ENCODE measurements at regions not wholly inside any gene's neighbourhood (a gene's known extent, or its start where the extent isn't known, plus 50 kb on each side); places are given as distances from the start of the nearest gene placed in this dataset.
"Not testable (repeated sequence)": the region's sequence is repeated elsewhere in the genome, so short reads cannot be mapped to it uniquely, and the experiment has no call there.

DNA sequence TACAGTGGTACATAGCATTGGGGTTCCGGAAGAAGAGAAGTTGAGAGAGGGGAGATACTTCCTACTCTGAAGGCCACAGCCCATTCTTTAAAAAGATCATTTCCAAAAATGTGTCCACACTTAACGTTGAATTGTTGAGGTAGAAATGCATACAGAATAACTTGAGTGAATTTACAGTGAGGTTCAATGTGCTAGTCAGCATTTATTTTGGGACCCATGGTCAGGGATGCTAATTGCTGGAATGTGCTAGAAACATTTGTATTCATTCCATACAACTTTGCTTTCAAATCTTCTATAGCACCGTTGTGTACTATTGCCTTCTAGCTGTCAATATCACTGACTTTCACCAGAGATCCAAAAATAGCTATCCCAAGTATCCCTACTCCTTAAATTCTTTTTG is 325.9 kb downstream of the SATB2 start:
- DNase-seq (ENCODE audit: low spot score), result no peak

DNA sequence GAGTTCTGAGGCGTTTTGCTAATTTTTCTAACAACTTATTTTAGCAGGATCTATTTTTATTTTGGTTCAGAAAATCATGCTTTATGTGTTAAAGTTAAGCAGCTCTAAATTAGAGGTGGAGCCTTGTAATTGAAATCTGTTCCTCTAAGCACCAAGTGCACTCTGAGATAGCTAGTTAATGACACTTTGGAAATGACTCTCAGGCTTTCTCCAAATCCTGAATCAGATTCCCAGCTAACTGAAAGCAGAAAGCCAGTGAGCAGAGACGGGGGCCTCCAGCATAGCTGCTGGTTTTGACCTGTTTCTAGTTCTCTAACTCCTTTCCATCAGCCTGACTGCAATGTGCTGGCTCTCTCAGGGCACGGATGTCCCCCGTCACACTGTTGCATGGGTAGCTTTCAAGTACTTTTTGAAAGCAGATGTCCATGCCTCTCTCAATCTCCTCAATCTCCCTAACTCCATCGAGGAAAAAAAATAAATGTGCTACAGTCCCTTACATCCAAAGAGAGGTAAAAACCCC is 326.5 kb downstream of the SATB2 start:
- DNase-seq (ENCODE audit: low spot score), result no peak

DNA sequence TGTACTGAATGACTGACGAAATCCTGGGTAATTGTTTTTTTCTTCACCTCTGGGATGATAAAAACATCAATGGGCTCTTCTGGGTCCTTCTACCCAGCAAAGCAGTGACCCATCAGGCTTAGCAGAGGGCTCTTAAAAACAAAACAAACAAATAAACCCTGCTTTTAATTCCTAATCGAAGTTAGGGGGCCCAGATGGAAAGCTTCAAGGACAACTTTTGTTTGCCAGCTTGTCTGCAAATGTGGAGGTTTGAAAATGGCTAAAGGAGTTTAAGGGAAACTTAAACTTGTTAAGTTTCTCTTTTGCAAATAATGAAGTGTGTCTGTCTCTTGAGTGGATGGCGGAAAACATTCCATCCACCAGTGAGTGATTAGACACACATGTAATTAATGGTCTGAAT is 327.2 kb downstream of the SATB2 start:
- no peak for DNase-seq (ENCODE audit: low spot score)

DNA sequence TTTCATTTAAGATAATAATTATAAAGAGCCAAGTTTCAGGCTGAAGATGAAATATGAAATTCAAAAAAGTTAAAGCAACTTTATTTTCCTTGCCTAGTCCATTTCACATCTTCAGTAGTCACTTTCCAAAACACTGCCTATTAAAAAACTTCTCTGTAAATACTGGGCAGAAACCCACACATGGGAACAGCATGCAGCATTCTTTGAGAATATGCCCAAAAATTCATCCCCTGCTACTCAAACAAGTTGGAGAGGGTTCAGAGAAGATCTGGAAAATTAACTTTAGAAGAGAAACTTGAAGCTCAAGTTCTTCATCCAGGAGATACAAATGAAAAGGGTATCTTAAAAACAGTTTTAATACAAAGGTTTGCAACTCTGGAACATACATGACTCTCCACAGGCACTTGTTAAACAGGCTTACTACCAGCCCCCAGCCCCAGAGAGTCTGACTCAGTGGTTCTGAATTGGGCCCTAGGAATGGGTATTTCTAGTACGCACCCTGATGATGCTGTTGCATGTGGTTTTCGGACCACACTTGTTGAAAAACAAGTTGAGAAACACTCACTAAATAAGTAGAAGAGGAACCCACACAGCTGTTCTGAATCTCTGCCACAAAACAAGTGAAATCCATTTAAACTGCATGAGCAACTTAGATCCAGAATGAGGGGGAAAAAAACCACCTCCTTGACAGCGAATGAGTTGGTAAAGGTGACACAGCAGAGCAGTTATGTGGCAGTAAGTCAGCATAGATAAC is 329.1 kb downstream of the SATB2 start:
- no peak for DNase-seq (ENCODE audit: low spot score)

DNA sequence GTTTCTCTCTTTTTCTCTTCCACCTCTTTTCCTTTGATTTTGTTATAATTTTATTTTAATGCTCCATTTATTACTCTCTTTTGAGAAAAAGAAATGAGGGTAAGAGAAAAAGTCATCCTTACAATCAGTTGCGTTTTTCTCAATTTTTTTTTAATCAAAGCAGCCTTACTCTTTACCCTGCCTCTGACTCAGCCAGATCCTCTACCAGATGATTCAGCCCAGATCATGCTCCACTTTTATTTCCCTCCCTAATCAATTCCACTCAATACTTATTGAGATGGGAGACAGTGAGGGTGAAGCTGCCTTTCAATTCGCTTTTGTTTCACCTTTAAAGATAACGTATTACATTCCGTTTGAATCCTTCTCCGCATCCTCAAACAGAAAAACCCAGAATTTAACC is 337.9 kb downstream of the SATB2 start:
- no peak for DNase-seq (ENCODE audit: low spot score)

DNA sequence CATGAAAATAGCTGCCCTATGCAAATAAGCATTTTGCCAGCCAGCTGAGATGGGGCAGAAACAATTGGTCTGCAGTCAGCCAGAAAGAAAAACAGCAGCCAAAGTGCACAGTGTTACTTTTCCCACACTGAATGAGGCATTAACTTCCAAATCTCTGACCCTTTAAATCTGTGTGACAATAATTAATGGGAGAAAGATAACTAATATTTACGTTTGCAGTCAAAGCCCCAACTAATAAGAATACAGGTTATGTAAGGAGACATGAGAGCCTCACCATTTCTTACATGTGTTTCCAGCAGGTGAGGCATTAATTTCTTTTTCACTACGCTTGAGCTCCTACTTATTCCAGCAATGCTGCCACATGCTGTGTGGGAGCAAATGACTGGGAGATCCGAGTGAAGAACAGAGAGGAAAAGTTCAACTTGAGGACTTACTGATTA is 339.0 kb downstream of the SATB2 start:
- no peak for DNase-seq (ENCODE audit: low spot score)

DNA sequence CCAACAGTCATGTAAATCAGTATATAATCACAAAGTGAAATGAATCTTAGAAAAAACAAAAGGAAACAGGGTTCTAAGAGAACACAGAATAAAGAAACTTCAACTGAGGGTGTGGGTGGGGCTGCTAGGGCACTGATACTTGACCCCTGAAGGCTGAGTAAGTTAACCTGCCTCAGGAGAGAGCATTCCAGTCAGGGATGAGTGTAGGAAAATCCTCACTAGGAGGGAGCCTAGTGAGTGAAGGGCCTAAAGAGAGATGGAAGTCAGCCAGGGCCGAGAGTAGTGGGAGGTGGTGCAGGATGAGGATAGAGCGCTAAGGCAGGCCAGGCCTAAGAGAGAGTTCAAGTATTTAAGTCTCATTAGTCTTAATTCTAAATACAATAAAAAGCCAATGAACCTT is 342.6 kb downstream of the SATB2 start:
- DNase-seq (ENCODE audit: low spot score), result no peak

DNA sequence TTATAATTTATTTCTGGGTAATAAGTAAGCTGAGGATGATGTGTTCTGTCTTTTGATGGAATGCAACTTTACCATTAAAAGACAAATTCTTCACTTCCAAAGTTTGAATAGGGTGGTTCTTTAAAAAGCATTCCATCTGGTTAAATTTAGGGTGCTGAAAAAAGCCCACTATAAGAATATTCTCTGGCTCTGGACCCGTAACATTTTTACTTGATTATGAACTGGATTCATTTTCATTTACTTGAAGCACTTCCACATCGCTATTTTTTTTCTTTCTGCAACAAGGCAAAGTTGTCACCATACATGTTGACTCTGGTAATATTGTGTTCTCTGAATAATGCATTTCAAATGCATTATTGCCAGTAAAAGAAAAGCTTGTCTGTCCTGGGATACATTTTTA is 344.6 kb downstream of the SATB2 start:
- no peak for DNase-seq (ENCODE audit: low spot score)

DNA sequence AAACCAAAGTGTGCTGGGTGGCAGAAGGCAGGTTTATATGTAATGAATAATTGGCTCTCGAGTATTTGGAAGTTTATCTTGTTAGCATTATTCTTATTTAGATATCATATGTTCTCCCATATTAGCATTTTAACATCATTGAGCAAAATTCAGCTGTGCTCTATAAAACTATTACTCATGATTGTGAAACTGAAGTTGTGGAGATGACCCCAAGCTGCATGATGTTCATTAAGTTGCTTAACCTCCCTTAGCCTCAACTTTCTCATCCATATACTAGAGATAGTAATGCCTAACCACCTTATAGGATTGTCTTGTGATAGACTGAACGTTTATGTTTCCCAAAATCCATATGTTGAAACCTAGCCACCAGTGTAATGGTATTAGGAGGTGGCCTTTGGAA is 346.3 kb downstream of the SATB2 start:
- no peak for DNase-seq (ENCODE audit: low spot score)

DNA sequence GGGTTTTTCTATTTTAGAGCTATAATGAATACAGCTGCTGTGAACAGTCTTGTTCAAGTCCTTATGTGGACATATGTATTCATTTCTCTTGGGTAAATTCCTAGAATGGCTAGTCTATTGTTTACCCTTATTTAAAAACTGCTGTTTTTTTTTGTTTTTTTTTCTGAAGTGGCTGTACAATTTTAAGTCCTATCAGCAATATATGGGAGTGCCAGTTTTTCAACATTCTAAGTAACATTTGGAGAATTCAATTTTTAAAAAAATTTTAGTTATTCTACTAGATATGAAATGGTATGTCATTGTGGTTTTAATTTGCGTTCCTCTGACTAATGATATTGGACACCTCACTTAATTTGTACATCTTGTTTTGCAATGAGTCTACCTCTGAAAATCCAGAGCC is 349.7 kb downstream of the SATB2 start:
- no peak for DNase-seq (ENCODE audit: low spot score)

DNA sequence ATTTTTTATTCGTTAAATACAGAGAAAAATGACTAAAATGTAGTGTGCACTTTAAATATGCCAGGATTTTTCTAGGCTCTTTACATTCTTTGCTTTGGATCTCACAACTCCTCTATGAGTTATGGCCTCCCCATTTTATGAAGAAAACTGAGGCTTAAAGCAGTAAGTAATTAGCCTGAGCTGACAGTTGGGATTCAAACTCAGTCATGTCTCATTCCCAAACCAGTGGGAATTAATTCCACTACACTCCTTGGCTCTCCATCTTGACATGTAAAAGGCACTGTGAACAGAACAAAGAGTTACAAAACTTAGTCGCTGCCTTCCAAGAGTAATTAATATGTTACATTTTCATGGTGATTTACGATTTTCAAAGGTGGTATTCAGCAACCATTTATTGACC is 351.9 kb downstream of the SATB2 start:
- DNase-seq (ENCODE audit: low spot score), result no peak

DNA sequence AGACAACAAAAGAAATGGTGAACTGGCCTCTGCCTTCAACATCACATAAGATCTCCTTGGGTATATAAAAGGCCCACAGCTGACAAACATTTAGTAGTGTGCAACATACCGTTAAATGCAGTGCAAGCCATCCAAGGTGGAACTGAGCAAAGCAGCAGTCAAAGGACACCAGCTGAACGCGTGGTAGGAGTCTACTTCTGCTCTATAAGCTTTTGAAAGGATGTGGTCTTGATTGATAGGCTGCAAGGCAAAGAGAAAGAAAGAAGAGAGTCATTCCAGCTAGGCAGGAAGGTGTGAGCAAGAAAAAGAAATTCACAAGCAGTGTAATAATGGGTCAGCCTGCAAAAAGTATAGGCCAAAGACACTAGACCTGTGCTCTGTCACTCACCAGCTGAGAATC is 356.3 kb downstream of the SATB2 start:
- DNase-seq (ENCODE audit: low spot score), result no peak

DNA sequence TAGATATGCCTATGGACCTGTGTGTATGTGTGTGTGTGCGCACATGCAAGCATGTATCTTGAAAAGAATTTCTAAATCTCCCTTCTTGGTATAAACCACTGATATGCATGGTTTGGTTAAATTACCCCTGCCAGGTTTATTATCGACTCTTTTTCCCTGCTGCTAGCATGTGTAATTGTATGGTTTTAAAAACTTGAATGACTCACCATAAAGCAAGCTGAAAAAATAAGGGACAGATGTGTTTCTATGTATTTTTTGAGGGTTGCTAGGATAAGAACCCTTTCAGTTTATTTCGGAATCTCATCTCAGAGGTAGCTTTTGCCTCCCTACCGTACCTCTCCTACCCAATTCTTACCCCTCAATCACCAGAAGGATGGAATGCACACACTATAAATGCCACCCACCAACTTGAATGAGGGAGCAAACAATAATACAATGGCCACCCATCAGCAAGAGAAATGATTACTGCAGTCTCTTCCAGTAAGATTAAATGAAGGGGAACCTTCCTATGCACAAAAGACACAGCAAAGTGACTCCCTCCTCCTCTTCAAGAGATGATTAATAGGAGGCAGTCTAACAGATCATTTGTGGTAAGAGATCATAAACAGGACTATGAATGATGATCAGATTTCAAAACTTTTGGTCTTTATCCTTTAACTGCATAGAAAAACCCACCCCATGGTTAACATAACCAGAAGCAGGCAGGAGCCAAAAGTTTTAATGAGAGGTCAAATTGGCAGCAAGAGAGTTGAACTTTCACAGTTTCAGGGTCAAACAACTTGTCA is 357.2 kb downstream of the SATB2 start:
- DNase-seq (ENCODE audit: low spot score), result no peak

DNA sequence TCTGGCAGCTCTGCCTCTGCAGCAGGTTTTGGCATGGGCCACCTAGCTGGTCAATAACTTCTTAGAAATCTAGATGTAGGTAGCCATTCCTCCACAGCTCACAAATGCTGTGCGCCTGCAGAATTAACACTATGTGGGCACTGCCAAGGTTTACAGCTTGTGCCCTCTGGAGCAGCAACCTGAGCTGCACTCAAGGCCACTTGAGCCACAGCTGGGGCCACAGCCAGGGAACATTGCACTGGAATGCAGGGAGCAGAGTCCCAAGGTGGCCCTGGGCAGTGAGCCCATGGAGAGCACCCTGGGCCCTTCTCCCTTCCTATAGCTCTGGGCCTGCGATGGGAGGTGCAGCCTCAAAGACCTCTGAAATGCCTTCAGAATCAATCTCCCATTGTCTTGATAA is 365.3 kb downstream of the SATB2 start:
- DNase-seq (ENCODE audit: low spot score), result no peak

DNA sequence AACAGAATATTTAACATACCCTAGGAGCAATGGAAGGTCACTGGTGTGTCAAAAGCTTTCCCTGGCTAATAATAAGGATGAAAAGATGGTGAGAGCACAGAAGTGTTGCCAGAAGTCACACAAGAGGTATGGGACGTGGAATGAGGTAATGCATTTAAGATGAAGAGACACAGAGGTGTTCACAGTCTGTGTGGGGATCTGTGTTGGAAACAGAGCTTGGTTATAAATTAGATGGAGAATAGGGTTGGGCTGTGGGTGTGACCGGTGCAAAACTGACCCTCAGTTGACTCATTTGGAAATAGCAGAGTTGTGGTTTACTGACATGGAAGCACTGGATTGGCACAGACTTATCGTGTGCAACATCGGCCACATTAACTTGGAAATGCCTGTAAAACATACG is 372.5 kb downstream of the SATB2 start:
- DNase-seq (ENCODE audit: low spot score), result no peak

DNA sequence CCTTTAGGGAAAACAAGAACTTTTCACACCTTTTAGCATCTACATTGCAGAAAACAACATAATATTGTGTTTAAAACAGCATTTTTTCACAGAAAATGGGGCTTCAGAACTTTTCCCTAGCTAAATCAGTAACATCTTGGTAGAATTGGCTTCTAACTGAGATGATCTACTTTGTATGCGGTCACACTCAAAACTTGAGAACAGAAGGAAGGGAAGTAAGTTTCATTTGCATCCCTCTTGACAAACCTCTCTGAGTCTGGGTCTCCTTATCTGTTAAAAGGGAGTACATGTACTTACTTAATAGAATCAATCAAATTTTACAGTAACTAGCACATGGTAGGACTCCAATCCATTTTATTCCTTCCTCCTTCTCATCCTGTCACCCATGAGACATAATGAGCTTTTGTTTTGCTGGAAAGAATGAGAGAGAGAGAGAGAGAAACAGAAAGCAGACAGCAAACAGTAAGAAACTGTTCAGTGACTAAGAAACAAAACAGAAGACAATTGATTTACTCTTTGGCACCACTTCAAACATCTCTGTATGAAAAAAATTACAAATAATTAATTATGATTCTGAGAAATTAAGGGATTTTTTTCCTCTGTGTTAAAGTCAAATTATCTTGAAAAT is 387.3 kb downstream of the SATB2 start:
- no peak for DNase-seq (ENCODE audit: low spot score)

DNA sequence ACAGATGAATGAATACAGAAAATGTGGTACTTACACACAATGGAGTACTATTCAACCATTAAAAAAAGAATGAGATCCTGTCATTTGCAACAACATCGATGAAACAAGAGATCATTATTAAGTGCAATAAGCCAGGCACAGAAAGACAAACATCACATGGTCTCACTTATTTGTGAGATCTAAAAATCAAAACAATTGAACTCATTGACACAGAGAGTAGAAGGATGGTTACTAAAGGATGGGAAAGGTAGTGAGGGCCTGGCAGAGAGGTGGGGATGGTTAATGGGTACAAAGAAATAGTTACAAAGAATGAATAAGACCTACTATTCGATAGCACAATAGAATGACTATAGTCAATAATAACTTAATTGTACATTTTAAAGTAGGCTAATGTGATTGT is 393.5 kb downstream of the SATB2 start:
- DNase-seq (ENCODE audit: low spot score), result no peak

DNA sequence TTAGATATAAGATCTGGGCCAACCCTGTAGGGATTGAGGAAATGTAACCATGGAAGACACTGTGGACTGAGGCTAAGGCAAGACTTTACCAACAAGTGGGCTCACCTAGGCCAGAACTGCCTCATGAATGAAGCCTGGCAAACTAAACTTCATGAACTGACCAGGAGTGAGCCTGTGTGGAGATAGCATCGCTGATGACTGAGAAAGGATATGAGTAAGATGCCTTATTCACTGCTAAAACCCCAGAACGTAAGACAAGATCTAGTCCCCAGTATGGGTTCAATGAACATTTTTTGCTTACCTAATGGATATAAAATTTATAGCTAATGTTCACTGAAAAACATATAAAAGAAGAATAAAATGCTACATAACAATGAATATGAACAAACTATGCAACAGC is 399.8 kb downstream of the SATB2 start:
- no peak for DNase-seq (ENCODE audit: low spot score)

DNA sequence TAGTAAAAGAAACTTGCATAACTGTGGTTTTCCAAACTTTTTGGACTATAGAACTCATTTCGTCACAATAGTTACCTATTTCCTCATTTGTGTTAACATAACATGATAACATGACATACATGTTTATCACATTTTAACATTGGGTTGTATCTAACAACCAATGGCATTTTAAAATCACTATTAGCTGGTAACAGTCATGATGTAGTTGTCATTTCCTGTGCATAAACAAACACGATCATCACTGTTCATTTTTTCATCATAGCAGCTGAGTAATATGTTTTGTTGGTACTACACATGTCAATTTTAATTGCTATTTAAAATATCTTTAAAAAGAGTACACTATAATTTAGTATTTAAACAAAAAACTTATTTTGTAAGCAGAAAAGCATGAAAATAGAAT is 402.4 kb downstream of the SATB2 start:
- no peak for DNase-seq (ENCODE audit: low spot score)

DNA sequence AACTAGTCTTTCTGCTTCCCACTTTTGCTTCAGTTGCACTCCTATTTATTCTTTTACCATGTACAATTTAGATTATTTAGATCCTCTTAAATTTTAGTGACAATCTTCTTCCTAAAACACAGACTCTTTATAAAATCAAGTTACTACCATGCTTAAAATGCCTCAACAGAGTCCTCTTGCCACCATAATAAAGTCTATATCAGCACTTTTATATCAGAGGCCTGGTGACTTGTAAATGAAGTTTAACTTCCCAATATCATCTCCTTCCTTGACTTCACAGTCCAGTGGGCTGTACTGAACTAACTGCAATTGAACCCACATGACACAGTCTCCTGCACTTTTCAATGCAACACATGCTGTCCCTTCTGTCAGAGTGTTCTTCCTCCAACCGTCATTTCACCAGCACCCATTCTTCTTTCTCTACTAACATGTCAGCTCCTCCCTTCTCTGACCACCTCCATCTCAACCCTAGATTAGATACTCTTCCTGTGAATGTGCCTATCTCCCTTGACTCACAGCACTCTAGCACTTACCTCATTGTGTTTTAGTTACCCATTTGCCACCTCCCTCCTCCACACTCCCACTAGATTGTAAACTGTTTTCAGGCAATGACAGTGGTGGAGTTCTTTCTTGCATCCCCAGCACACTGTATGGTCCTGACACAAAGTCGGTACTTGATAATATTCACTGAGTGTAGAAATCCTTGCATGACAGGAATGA is 414.9 kb downstream of the SATB2 start:
- no peak for DNase-seq (ENCODE audit: low spot score)

DNA sequence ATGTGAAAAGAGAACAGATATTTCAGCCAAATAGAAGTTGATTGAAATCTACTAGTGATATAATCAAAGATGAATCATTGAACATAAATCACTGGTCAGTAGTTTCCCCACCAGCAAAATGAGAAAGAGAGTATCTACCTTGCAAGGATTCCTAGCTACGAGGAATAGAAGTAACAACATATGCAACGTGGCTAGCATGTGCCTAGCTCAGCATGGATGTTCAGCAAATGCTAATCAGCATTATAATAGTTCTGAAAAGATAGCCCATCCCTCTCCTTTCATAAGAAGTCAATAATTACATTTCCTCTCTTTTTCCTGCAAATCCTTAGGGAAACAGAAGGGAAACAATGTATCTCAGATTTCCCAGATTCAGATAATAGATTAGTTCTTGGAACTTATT is 417.2 kb downstream of the SATB2 start:
- no peak for DNase-seq (ENCODE audit: low spot score)

DNA sequence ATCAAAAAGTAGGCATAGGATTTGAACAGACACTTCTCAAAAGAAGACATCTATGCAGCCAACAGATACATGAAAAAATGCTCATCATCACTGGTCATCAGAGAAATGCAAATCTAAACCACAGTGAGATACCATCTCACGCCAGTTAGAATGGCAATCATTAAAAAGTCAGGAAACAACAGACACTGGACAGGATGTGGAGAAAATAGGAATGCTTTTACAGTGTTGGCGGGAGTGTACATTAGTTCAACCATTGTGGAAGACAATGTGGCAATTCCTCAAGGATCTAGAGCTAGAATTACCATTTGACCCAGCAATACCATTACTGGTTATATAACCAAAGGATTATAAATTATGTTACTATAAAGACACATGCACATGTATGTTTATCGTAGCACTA is 424.0 kb downstream of the SATB2 start:
- DNase-seq (ENCODE audit: low spot score), result not testable (repeated sequence)
